GM18909 (cell line): ENCODE measurements at regions not wholly inside any gene's neighbourhood (a gene's known extent, or its start where the extent isn't known, plus 50 kb on each side); places are given as distances from the start of the nearest gene placed in this dataset.
"Not testable (repeated sequence)": the region's sequence is repeated elsewhere in the genome, so short reads cannot be mapped to it uniquely, and the experiment has no call there.

Source experiments
- ATAC-seq: cut with Tn5 transposase; IDR thresholded peaks from one replicate; pipeline ENCODE4 v1.9.1; 2021; ENCODE audit warnings: mild to moderate bottlenecking; ENCODE audit not compliant: unreplicated experiment, poor library complexity

GRCh38 chr5:106660681-106661080, 1010.1 kb downstream of the EFNA5 start:
- no peak for ATAC-seq

- no peak for ATAC-seq
Observed at GRCh38 chr5:106658150-106658549, 1012.6 kb downstream of the EFNA5 start.

GRCh38 chr5:106656821-106657220, 1013.9 kb downstream of the EFNA5 start:
- no peak for ATAC-seq

- ATAC-seq: no peak
Observed at GRCh38 chr5:106649031-106649430, 1021.7 kb downstream of the EFNA5 start.

- no peak for ATAC-seq
Observed at GRCh38 chr5:106648401-106648800, 1022.3 kb downstream of the EFNA5 start.

GRCh38 chr5:106646106-106646505, 1024.6 kb downstream of the EFNA5 start:
- no peak for ATAC-seq

GRCh38 chr5:106640511-106640910, 1030.2 kb downstream of the EFNA5 start:
- no peak for ATAC-seq

- no peak for ATAC-seq
Observed at GRCh38 chr5:106639488-106639887, 1031.2 kb downstream of the EFNA5 start.

GRCh38 chr5:106637275-106637674, 1033.5 kb downstream of the EFNA5 start:
- ATAC-seq: no peak

- no peak for ATAC-seq
Observed at GRCh38 chr5:106634375-106634774, 1036.4 kb downstream of the EFNA5 start.

GRCh38 chr5:106633825-106634224, 1036.9 kb downstream of the EFNA5 start:
- ATAC-seq: no peak

- ATAC-seq: not testable (repeated sequence)
Observed at GRCh38 chr5:106628456-106628855, 1042.3 kb downstream of the EFNA5 start.

- ATAC-seq: no peak
Observed at GRCh38 chr5:106610041-106610440, 1060.7 kb downstream of the EFNA5 start.

- no peak for ATAC-seq
Observed at GRCh38 chr5:106601620-106602019, 1069.1 kb downstream of the EFNA5 start.

GRCh38 chr5:106600803-106601202, 1069.9 kb downstream of the EFNA5 start:
- ATAC-seq: no peak

- no peak for ATAC-seq
Observed at GRCh38 chr5:106595864-106596263, 1074.9 kb downstream of the EFNA5 start.

- ATAC-seq: no peak
Observed at GRCh38 chr5:106584268-106584667, 1086.5 kb downstream of the EFNA5 start.

GRCh38 chr5:106578736-106579135, 1092.0 kb downstream of the EFNA5 start:
- no peak for ATAC-seq

GRCh38 chr5:106574820-106575219, 1095.9 kb downstream of the EFNA5 start:
- ATAC-seq: no peak

- no peak for ATAC-seq
Observed at GRCh38 chr5:106566031-106566430, 1104.7 kb downstream of the EFNA5 start.

- no peak for ATAC-seq
Observed at GRCh38 chr5:106545325-106545724, 1125.4 kb downstream of the EFNA5 start.

- no peak for ATAC-seq
Observed at GRCh38 chr5:106543330-106543729, 1127.4 kb downstream of the EFNA5 start.

GRCh38 chr5:106530150-106530549, 1140.6 kb downstream of the EFNA5 start:
- ATAC-seq: no peak
